Stimulated activated CD4-positive, alpha-beta T cell treated with anti-CD3 and anti-CD28 coated beads, TNF-alpha, amount 100 ng/mL, for 48 hours (primary cell): ENCODE measurements at regions not wholly inside any gene's neighbourhood (a gene's known extent, or its start where the extent isn't known, plus 50 kb on each side); places are given as distances from the start of the nearest gene placed in this dataset.
"Not testable (repeated sequence)": the region's sequence is repeated elsewhere in the genome, so short reads cannot be mapped to it uniquely, and the experiment has no call there.

Source experiments
- DNase-seq, 3 donors: peaks; one replicate each; pipeline ENCODE4 v3.0.0-alpha.2; 2020; ENCODE audit warnings: low read depth in 3 of 3

- DNase-seq: no peak
Observed at GRCh38 chr14:98932431-98933325, 339.3 kb downstream of the BCL11B start.

GRCh38 chr14:98934569-98934968 lies 337.4 kb downstream of the BCL11B start:
- DNase-seq: not testable (repeated sequence)

- DNase-seq: no peak
Observed at GRCh38 chr14:98935921-98936320, 336.1 kb downstream of the BCL11B start.

- no peak for DNase-seq
Observed at GRCh38 chr14:98937021-98937420, 335.0 kb downstream of the BCL11B start.

GRCh38 chr14:98937712-98938505 lies 334.1 kb downstream of the BCL11B start:
- no peak for DNase-seq

GRCh38 chr14:98940693-98941437 lies 331.1 kb downstream of the BCL11B start:
- no peak for DNase-seq

GRCh38 chr14:98941481-98941880 lies 330.5 kb downstream of the BCL11B start:
- DNase-seq: no peak

GRCh38 chr14:98943907-98944306 lies 328.1 kb downstream of the BCL11B start:
- no peak for DNase-seq

- DNase-seq: no peak
Observed at GRCh38 chr14:98944989-98945388, 327.0 kb downstream of the BCL11B start.

- no peak for DNase-seq
Observed at GRCh38 chr14:98945611-98946570, 326.1 kb downstream of the BCL11B start.

- DNase-seq: no peak
Observed at GRCh38 chr14:98946940-98947339, 325.1 kb downstream of the BCL11B start.

GRCh38 chr14:98947911-98948595 lies 323.9 kb downstream of the BCL11B start:
- no peak for DNase-seq

GRCh38 chr14:98949051-98949450 lies 322.9 kb downstream of the BCL11B start:
- DNase-seq: no peak

GRCh38 chr14:98949481-98950135 lies 322.4 kb downstream of the BCL11B start:
- DNase-seq: no peak

GRCh38 chr14:98950353-98950895 lies 321.6 kb downstream of the BCL11B start:
- no peak for DNase-seq

GRCh38 chr14:98951031-98951430 lies 321.0 kb downstream of the BCL11B start:
- no peak for DNase-seq

GRCh38 chr14:98951521-98952152 lies 320.4 kb downstream of the BCL11B start:
- DNase-seq: no peak

- no peak for DNase-seq
Observed at GRCh38 chr14:98952593-98953350, 319.2 kb downstream of the BCL11B start.
